HepG2 (cell line): ENCODE measurements at regions not wholly inside any gene's neighbourhood (a gene's known extent, or its start where the extent isn't known, plus 50 kb on each side); places are given as distances from the start of the nearest gene placed in this dataset.

ENCODE experiments used
- ATAC-seq: fragments of 200-7000 bp; cut with Tn5 transposase; 3 replicates; pipeline ENCODE4 v1.9.1; 2020; ENCODE audit warnings: mild to moderate bottlenecking, moderate library complexity
- BruUV-seq: library from RNA; stranded (reverse); fragments of 400-500 nt; replicated peaks from 2 replicates; lab custom pipeline; 2021; lab: Mats Ljungman, UMichigan
- CTCF ChIA-PET: fragments of 300-600 bp; formaldehyde crosslinking; extraction: SDS; loops from one replicate; lab custom pipeline; 2021; ENCODE audit warnings: low total read pairs, inconsistent platforms, low intra/inter-chr PET ratio; lab: Yijun Ruan, JAX
- POLR2A ChIA-PET: fragments of 350-600 bp; sonication (Branson Sonifier 250); formaldehyde crosslinking; loops from one replicate; lab custom pipeline; 2020; ENCODE audit warnings: antibody characterized with exemption, inconsistent platforms; lab: Yijun Ruan, JAX
- DNase-seq: peaks from one replicate; pipeline ENCODE4 v3.0.0-alpha.2; 2015; ENCODE audit warnings: low spot score
- FAIRE-seq: peaks from 3 replicates; lab custom pipeline; 2011; peaks lifted over from hg19 to GRCh38; lab: Jason Lieb, UNC
- H2AFZ ChIP-seq: one replicate; pipeline ENCODE4 v1.6.1; 2011; ENCODE audit warnings: low read length, inconsistent platforms
- H3K27ac ChIP-seq: fragments of 300-600 bp; 3 replicates; pipeline ENCODE4 v1.8.0; 2011; ENCODE audit warnings: mixed run types, mild to moderate bottlenecking, mixed read lengths, low read length, inconsistent platforms; ENCODE audit not compliant: insufficient read depth; ENCODE audit errors: extremely low read length
- H3K27me3 ChIP-seq, 2 experiments: fragments of 200-600 bp in 1 of 2; 2 replicates in 1 of 2; 3 replicates in 1 of 2; pipeline versions ENCODE4 v1.6.0 to v1.8.0; 2011; ENCODE audit warnings: low read length in 2 of 2, mild to moderate bottlenecking in 2 of 2, moderate library complexity in 2 of 2, inconsistent platforms in 1 of 2; ENCODE audit not compliant: insufficient read depth in 2 of 2, control insufficient read depth in 1 of 2
- H3K36me3 ChIP-seq, 2 experiments: fragments of 200-600 bp in 1 of 2; replicated peaks in 1 of 2; 2 replicates in 1 of 2; 3 replicates in 1 of 2; pipeline versions ENCODE4 v1.5.1 to v1.8.0; 2011; ENCODE audit warnings: low read length in 2 of 2, inconsistent platforms in 1 of 2; ENCODE audit not compliant: insufficient read depth in 2 of 2, control insufficient read depth in 1 of 2
- H3K4me1 ChIP-seq: 2 replicates; pipeline ENCODE4 v1.5.1; 2012; ENCODE audit warnings: low read length, inconsistent platforms; ENCODE audit not compliant: insufficient read depth
- H3K4me2 ChIP-seq: 2 replicates; pipeline ENCODE4 v1.6.0; 2011; ENCODE audit warnings: low read depth, low read length, inconsistent platforms
- H3K4me3 ChIP-seq, 3 experiments: fragments of 200-600 bp in 1 of 3; sonication (generic), shearing (Covaris generic) in 1 of 3; replicated peaks in 1 of 3; 2 replicates each; pipeline ENCODE4 v1.5.1; 2011 to 2016; ENCODE audit warnings: low read length in 3 of 3, inconsistent platforms in 2 of 3, low read depth in 2 of 3, mild to moderate bottlenecking in 2 of 3, control low read depth in 1 of 3, mixed read lengths in 1 of 3; ENCODE audit not compliant: insufficient read depth in 1 of 3
- H3K79me2 ChIP-seq: one replicate; pipeline ENCODE4 v1.6.1; 2011; ENCODE audit warnings: low read length, inconsistent platforms; ENCODE audit not compliant: insufficient read depth
- H3K9ac ChIP-seq: 2 replicates; pipeline ENCODE4 v1.6.0; 2011; ENCODE audit warnings: mild to moderate bottlenecking, low read depth, low read length, inconsistent platforms; ENCODE audit not compliant: insufficient read depth
- H3K9me3 ChIP-seq: 2 replicates; pipeline ENCODE4 v1.5.1; 2012; ENCODE audit warnings: mild to moderate bottlenecking, low read length
- H4K20me1 ChIP-seq: 2 replicates; pipeline ENCODE4 v1.6.0; 2011; ENCODE audit warnings: inconsistent platforms, mild to moderate bottlenecking, low read length, moderate library complexity; ENCODE audit not compliant: insufficient read depth
- GABPB1 ChIP-seq: IDR thresholded peaks from 2 replicates; pipeline ENCODE4 v1.6.1; 2016; ENCODE audit warnings: mild to moderate bottlenecking, missing genetic modification reagents, moderate library complexity, missing compliant biosample characterization
- IRX3 ChIP-seq: sonication (generic); formaldehyde crosslinking; IDR thresholded peaks from 2 replicates; pipeline ENCODE4 v1.8.1; 2023; ENCODE audit warnings: mild to moderate bottlenecking, low read depth, missing genetic modification reagents, borderline replicate concordance
- ISL2 ChIP-seq: sonication (generic); formaldehyde crosslinking; IDR thresholded peaks from 2 replicates; pipeline ENCODE4 v1.5.0; 2020; ENCODE audit warnings: missing genetic modification reagents
- MYNN ChIP-seq: sonication (generic); formaldehyde crosslinking; IDR thresholded peaks from 2 replicates; pipeline ENCODE4 v1.4.0; 2020; ENCODE audit warnings: mild to moderate bottlenecking, low read depth, missing genetic modification reagents
- TARDBP ChIP-seq: sonication (generic); formaldehyde crosslinking; IDR thresholded peaks from 2 replicates; pipeline ENCODE4 v1.8.0; 2022; ENCODE audit warnings: mild to moderate bottlenecking, missing genetic modification reagents
- ZNF10 ChIP-seq: sonication (generic); formaldehyde crosslinking; IDR thresholded peaks from 2 replicates; pipeline ENCODE4 v1.4.0; 2020; ENCODE audit warnings: mild to moderate bottlenecking, low read depth, missing genetic modification reagents, borderline replicate concordance
- ZNF317 ChIP-seq: sonication (generic); formaldehyde crosslinking; IDR thresholded peaks from 2 replicates; pipeline ENCODE4 v1.5.0; 2020; ENCODE audit warnings: mild to moderate bottlenecking, missing genetic modification reagents
- ZNF34 ChIP-seq: sonication (generic); formaldehyde crosslinking; IDR thresholded peaks from 2 replicates; pipeline ENCODE4 v1.4.0; 2020; ENCODE audit warnings: mild to moderate bottlenecking, missing genetic modification reagents, borderline replicate concordance
- ZNF790 ChIP-seq: sonication (generic); formaldehyde crosslinking; IDR thresholded peaks from 2 replicates; pipeline ENCODE4 v1.8.0; 2022; ENCODE audit warnings: missing genetic modification reagents, mild to moderate bottlenecking, borderline replicate concordance
- WGBS: methylation state at CpG from one replicate; pipeline ENCODE4 v1.1.6; 2017; ENCODE audit warnings: low lambda C conversion rate; 5-methylcytosine and 5-hydroxymethylcytosine counted together
- in situ Hi-C: cut with HindIII; loops from 2 replicates; pipeline ENCODE4 v1.10.0; 2017; ENCODE audit warnings: low pct_unique_long_range_greater_than_20kb; ENCODE audit not compliant: extremely low pct_ligation_motif_present
- intact Hi-C: fragments of 100-400 bp; cut with micrococcal nuclease; formaldehyde crosslinking; loops from one replicate; pipeline ENCODE4 v1.10.0; 2022; ENCODE audit not compliant: unreplicated experiment
- TF ChIP-seq, protein P1 (sequence below): sonication (generic); formaldehyde crosslinking; IDR thresholded peaks from 2 replicates; pipeline ENCODE4 v1.4.0; 2020; ENCODE audit warnings: missing genetic modification reagents
- TF ChIP-seq, protein P2 (sequence below): sonication (generic); formaldehyde crosslinking; IDR thresholded peaks from 2 replicates; pipeline ENCODE4 v1.4.0; 2020; ENCODE audit warnings: mild to moderate bottlenecking, low read depth, missing genetic modification reagents

GRCh38 chr1:83632906-83633305 lies 366.0 kb downstream of the TTLL7 start:
- H3K36me3 ChIP-seq: no peaks in the 10 kb centered on the region
- no peaks in the 10 kb centered on the region for H4K20me1 ChIP-seq
- no peak for FAIRE-seq
- H3K9ac ChIP-seq: no peak overlapping the region
- no peaks in the 10 kb centered on the region for H3K79me2 ChIP-seq
- H2AFZ ChIP-seq: no peak overlapping the region
- BruUV-seq: no TSS peak
- H3K9me3 ChIP-seq: peaks cover 61% of the 10 kb centered on the region
- no peak overlapping the region for H3K27ac ChIP-seq
- ChIA-PET POLR2A (no interaction called here), CTCF (no interaction called here)
- H3K4me1 ChIP-seq: no peaks in the 10 kb centered on the region
- in situ Hi-C loops (no loop called here), intact Hi-C loops (no loop called here)
- TF ChIP-seq MYNN (CRISPR knock-in tag): no peak
- TF ChIP-seq TARDBP: no peak
- TF ChIP-seq, protein P1, sequence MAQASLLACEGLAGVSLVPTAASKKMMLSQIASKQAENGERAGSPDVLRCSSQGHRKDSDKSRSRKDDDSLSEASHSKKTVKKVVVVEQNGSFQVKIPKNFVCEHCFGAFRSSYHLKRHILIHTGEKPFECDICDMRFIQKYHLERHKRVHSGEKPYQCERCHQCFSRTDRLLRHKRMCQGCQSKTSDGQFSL (CRISPR knock-in tag): no peak
- TF ChIP-seq ZNF317: no peak
- TF ChIP-seq, protein P2, sequence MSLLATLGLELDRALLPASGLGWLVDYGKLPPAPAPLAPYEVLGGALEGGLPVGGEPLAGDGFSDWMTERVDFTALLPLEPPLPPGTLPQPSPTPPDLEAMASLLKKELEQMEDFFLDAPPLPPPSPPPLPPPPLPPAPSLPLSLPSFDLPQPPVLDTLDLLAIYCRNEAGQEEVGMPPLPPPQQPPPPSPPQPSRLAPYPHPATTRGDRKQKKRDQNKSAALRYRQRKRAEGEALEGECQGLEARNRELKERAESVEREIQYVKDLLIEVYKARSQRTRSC: no peak
- TF ChIP-seq GABPB1 (CRISPR knock-in tag): no peak
- TF ChIP-seq ISL2 (CRISPR knock-in tag): no peak
- no peak for TF ChIP-seq ZNF790 (CRISPR knock-in tag)
- no peak for TF ChIP-seq IRX3 (CRISPR knock-in tag)
- TF ChIP-seq ZNF10 (CRISPR knock-in tag): no peak
- TF ChIP-seq ZNF34 (CRISPR knock-in tag): no peak
- H3K4me2 ChIP-seq: no peak overlapping the region
- 33% methylated on average over 1 of the region's 1 CpG for whole genome bisulfite sequencing
- no peaks in the 10 kb centered on the region for H3K27me3 ChIP-seq
- ATAC-seq: no peak
- no peak for DNase-seq
- H3K4me3 ChIP-seq: no peak overlapping the region
